ENCODE measurements at regions not wholly inside any gene's neighbourhood (a gene's known extent, or its start where the extent isn't known, plus 50 kb on each side); places are given as distances from the start of the nearest gene placed in this dataset.

DNA sequence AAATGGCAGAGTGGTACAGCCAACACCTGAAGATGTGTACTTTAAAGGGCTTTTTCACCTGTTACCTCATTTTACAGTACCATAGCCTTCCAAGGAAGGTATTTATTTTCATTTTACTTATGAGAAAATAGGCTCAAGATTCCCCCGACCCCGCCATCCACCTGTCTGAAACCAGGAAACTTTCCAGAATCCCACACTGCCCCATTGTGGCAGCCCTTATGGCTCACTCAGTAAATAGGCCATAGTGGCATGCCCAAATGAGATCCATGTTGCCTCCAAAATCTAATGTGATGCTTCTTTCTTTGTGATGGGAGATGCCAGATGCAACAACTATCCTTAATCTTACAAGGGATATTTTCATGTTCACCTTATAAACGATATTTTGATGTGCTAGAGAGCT, 97.8 kb downstream of the EBNA1BP2 start:
- Histone ChIP-seq H3K9me3 (no peaks in the 10 kb centered on the region), H3K4me2 (no peak overlapping the region), H3K4me3 (no peak overlapping the region), H3K4me1 (peaks cover 10% of the 10 kb centered on the region; the same call in 2 of the 3 replicates), H3K27ac (no peak overlapping the region)
- TF ChIP-seq, protein P1, sequence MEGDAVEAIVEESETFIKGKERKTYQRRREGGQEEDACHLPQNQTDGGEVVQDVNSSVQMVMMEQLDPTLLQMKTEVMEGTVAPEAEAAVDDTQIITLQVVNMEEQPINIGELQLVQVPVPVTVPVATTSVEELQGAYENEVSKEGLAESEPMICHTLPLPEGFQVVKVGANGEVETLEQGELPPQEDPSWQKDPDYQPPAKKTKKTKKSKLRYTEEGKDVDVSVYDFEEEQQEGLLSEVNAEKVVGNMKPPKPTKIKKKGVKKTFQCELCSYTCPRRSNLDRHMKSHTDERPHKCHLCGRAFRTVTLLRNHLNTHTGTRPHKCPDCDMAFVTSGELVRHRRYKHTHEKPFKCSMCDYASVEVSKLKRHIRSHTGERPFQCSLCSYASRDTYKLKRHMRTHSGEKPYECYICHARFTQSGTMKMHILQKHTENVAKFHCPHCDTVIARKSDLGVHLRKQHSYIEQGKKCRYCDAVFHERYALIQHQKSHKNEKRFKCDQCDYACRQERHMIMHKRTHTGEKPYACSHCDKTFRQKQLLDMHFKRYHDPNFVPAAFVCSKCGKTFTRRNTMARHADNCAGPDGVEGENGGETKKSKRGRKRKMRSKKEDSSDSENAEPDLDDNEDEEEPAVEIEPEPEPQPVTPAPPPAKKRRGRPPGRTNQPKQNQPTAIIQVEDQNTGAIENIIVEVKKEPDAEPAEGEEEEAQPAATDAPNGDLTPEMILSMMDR (IDR thresholded peaks at IDR 0.05), result peak; percentile 32; the same call in 1 of the 3 replicates
- TF ChIP-seq MYC (IDR thresholded peaks at IDR 0.05; ENCODE audit: borderline replicate concordance, low read length), result no peak
- TF ChIP-seq SMC3 (IDR thresholded peaks at IDR 0.05), result peak; percentile 30; the same call in 2 of the 3 replicates
- peak in 1 of 2 experiments; percentile 59; a peak in 3 of 5 replicates for TF ChIP-seq RAD21 (conservative IDR thresholded peaks at IDR 0.05 in 1 of 2, IDR thresholded peaks at IDR 0.05 in 1 of 2)
- ChIA-PET POLR2A (interaction anchor here (0.5 to 1.1 kb wide), 5 partner anchors 139 to 392 kb away, joined by 3 to 12 read pairs (median 6); partner anchors contain the start of genes C1orf50, P3H1 and YBX1), CTCF (interaction anchor here (0.6 to 10.7 kb wide), 64 partner anchors 7 to 498 kb away, joined by 3 to 280 read pairs (median 4); partner anchors contain the start of genes TMEM269 and ZNF691)
- no peak for FAIRE-seq
- peak; percentile 14 to 35 for DNase-seq (ENCODE audit: low read depth in 1 of 2, low spot score in 1 of 2)
- ATAC-seq, result peak; percentile 86 to 88
- 44% methylated on average over 3 of the region's 3 CpGs for WGBS (ENCODE audit: missing lambda C conversion rate)

DNA sequence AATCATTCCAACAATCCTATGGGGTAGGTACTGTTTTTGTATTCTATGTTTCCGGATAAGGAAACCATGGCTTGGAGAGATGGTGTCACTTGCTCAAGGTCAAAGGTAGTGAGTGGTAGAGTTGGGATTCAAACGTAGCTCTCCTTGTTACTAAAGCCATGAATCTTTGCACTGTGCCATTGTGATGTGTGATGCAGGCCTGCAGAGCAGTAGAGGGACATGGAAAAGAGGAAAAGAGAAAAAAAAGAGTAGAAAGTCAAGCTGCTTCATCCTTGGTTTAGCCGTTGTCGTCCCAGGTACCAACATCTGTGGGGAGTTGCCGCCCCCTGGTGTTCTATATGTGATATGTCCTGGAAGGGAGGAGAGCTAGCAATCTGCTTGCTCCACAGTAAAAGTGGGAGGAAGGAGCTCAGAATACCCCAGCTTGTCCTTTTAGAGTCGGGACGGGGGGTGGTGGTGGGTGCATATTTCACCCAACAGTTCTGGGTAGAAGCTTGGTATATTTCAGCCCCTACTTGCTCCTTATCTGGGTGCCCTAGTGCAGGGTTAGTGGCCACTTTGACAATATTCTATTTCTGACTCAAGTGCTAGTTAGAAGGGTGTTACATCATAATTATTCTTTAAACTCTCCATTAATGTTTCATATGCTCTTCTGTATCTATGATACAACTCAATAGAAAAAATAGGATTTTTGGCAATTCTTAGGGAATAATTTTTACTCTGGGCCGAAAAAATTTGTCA, 98.4 kb downstream of the EBNA1BP2 start:
- ChIA-PET CTCF (interaction anchor here (0.6 to 10.7 kb wide), 69 partner anchors 8 to 497 kb away, joined by 3 to 280 read pairs (median 4); partner anchors contain the start of genes C1orf50, P3H1, SLC2A1 and TMEM269), POLR2A (interaction anchor here (0.5 to 1.2 kb wide), 6 partner anchors 114 to 391 kb away, joined by 3 to 12 read pairs (median 4); partner anchors contain the start of genes C1orf50, P3H1 and YBX1)
- H3K4me2 ChIP-seq, result no peak overlapping the region
- 23% methylated on average over 8 of the region's 8 CpGs for WGBS (ENCODE audit: missing lambda C conversion rate)
- ATAC-seq (peak; percentile 93 to 97), DNase-seq (ENCODE audit: low read depth in 1 of 2, low spot score in 1 of 2) (peak; percentile 56 to 73), FAIRE-seq (no peak)
- TF ChIP-seq HDAC2 (IDR thresholded peaks at IDR 0.05) (no peak), SMC3 (IDR thresholded peaks at IDR 0.05) (peak; percentile 98), PHF8 (IDR thresholded peaks at IDR 0.05; ENCODE audit: borderline replicate concordance, low read depth) (no peak), FOSL2 (IDR thresholded peaks at IDR 0.05) (no peak), FOSL2 (CRISPR knock-in tag; IDR thresholded peaks at IDR 0.05) (no peak), ESRRA (IDR thresholded peaks at IDR 0.05; ENCODE audit: borderline replicate concordance, low read length) (0 out of 2 replicates have a peak, but pooled peaks have one; percentile 46), NPAS2 (CRISPR knock-in tag; IDR thresholded peaks at IDR 0.05; ENCODE audit: borderline replicate concordance) (no peak), RAD21 (conservative IDR thresholded peaks at IDR 0.05 in 1 of 2, IDR thresholded peaks at IDR 0.05 in 1 of 2) (peak; percentile 97 to 98), EHF (CRISPR knock-in tag; IDR thresholded peaks at IDR 0.05) (no peak)
- TF ChIP-seq, protein P1 (IDR thresholded peaks at IDR 0.05), result peak; percentile 73
- TF ChIP-seq, protein P2, sequence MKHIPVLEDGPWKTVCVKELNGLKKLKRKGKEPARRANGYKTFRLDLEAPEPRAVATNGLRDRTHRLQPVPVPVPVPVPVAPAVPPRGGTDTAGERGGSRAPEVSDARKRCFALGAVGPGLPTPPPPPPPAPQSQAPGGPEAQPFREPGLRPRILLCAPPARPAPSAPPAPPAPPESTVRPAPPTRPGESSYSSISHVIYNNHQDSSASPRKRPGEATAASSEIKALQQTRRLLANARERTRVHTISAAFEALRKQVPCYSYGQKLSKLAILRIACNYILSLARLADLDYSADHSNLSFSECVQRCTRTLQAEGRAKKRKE (CRISPR knock-in tag; IDR thresholded peaks at IDR 0.05; ENCODE audit: low read depth), result no peak
- no peaks in the 10 kb centered on the region for H3K9me3 ChIP-seq
- peak overlapping the region; percentile 52 to 66 for H3K27ac ChIP-seq
- H3K4me3 ChIP-seq, result no peak overlapping the region
- peaks cover 10% of the 10 kb centered on the region; the same call in 2 of the 3 replicates for H3K4me1 ChIP-seq

DNA sequence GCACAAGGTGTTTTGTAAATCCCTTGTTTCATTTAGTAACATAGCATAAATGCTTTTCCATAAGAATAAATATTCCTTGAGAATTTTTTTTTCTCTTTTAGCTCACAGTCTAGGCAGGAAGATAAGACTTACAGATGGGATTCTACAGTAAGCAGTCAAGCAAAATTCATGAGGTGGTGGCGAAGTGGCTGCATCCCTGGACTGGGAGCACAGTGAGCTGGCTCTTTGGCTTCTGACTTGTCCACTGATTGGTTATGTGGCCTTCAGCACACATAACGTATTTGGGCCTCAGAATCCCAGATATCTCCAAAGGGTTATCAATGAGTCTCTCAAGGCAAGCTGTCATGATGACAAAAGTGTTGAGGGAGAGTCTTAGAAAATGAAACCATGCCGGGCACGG, 99.8 kb downstream of the EBNA1BP2 start:
- H3K4me2 ChIP-seq, result no peak overlapping the region
- H3K9me3 ChIP-seq, result no peaks in the 10 kb centered on the region
- 90% methylated on average over 4 of the region's 4 CpGs for WGBS (ENCODE audit: missing lambda C conversion rate)
- peaks cover 10% of the 10 kb centered on the region; the same call in 2 of the 3 replicates for H3K4me1 ChIP-seq
- TF ChIP-seq, protein P3, sequence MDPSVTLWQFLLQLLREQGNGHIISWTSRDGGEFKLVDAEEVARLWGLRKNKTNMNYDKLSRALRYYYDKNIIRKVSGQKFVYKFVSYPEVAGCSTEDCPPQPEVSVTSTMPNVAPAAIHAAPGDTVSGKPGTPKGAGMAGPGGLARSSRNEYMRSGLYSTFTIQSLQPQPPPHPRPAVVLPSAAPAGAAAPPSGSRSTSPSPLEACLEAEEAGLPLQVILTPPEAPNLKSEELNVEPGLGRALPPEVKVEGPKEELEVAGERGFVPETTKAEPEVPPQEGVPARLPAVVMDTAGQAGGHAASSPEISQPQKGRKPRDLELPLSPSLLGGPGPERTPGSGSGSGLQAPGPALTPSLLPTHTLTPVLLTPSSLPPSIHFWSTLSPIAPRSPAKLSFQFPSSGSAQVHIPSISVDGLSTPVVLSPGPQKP (IDR thresholded peaks at IDR 0.05; ENCODE audit: low read depth, low read length), result no peak
- TF ChIP-seq JUNB (IDR thresholded peaks at IDR 0.05) (no peak), NPAS2 (CRISPR knock-in tag; IDR thresholded peaks at IDR 0.05; ENCODE audit: borderline replicate concordance) (no peak), HEYL (CRISPR knock-in tag; IDR thresholded peaks at IDR 0.05) (no peak)
- ATAC-seq, result no peak
- ChIA-PET CTCF (interaction anchor here (0.8 to 10.7 kb wide), 16 partner anchors 8 to 306 kb away, joined by 3 to 280 read pairs (median 14); partner anchors contain the start of genes C1orf50 and P3H1), POLR2A (interaction anchor here (1.2 kb wide), 1 partner anchor 113 kb away, joined by 3 read pairs; no protein-coding TSS in a partner anchor)
- peak overlapping the region in 1 of 2 experiments; percentile 44; a peak in 1 of 6 replicates for H3K27ac ChIP-seq
- no peak overlapping the region for H3K4me3 ChIP-seq
- DNase-seq (ENCODE audit: low read depth in 1 of 2, low spot score in 1 of 2), result no peak
- no peak for FAIRE-seq
